Sigmoid colon (tissue), 4 donors: ENCODE measurements at regions not wholly inside any gene's neighbourhood (a gene's known extent, or its start where the extent isn't known, plus 50 kb on each side); places are given as distances from the start of the nearest gene placed in this dataset.

Experiments used
- EP300 ChIP-seq, 4 donors: sonication (generic); formaldehyde crosslinking; IDR thresholded peaks; one replicate each; pipeline ENCODE4 v1.6.1; 2017; ENCODE audit warnings: antibody characterized with exemption in 4 of 4
- POLR2A ChIP-seq, 2 donors: fragments of 450-650 bp; IDR thresholded peaks; one replicate each; pipeline ENCODE4 v1.6.1; 2016; ENCODE audit warnings: antibody characterized with exemption in 2 of 2, mild to moderate bottlenecking in 2 of 2, moderate library complexity in 2 of 2
- POLR2AphosphoS5 ChIP-seq, 4 donors: sonication (generic); formaldehyde crosslinking; IDR thresholded peaks; one replicate each; pipeline ENCODE4 v1.6.1; 2017; ENCODE audit warnings: antibody characterized with exemption in 4 of 4
- TF ChIP-seq, protein P1 (sequence below), 4 experiments: fragments of 450-650 bp in 3 of 4; fragments of 200-600 bp in 1 of 4; IDR thresholded peaks; one replicate each; pipeline ENCODE4 v1.5.1; 2016 to 2019; ENCODE audit warnings: antibody characterized with exemption in 4 of 4, mild to moderate bottlenecking in 3 of 4, moderate library complexity in 2 of 4

- TF ChIP-seq, protein P1, sequence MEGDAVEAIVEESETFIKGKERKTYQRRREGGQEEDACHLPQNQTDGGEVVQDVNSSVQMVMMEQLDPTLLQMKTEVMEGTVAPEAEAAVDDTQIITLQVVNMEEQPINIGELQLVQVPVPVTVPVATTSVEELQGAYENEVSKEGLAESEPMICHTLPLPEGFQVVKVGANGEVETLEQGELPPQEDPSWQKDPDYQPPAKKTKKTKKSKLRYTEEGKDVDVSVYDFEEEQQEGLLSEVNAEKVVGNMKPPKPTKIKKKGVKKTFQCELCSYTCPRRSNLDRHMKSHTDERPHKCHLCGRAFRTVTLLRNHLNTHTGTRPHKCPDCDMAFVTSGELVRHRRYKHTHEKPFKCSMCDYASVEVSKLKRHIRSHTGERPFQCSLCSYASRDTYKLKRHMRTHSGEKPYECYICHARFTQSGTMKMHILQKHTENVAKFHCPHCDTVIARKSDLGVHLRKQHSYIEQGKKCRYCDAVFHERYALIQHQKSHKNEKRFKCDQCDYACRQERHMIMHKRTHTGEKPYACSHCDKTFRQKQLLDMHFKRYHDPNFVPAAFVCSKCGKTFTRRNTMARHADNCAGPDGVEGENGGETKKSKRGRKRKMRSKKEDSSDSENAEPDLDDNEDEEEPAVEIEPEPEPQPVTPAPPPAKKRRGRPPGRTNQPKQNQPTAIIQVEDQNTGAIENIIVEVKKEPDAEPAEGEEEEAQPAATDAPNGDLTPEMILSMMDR (IDR thresholded peaks at IDR 0.05), result no peak
- TF ChIP-seq POLR2AphosphoS5 (IDR thresholded peaks at IDR 0.05), result no peak
- TF ChIP-seq POLR2A (IDR thresholded peaks at IDR 0.05), result no peak
- TF ChIP-seq EP300 (IDR thresholded peaks at IDR 0.05), result no peak
Measured at GRCh38 chr6:87922947-87923330, 124.7 kb upstream of the SPACA1 start.
